IPS-15b (cell line): ENCODE measurements at regions not wholly inside any gene's neighbourhood (a gene's known extent, or its start where the extent isn't known, plus 50 kb on each side); places are given as distances from the start of the nearest gene placed in this dataset.

ENCODE experiments used
- H3K27me3 ChIP-seq: one replicate; pipeline ENCODE4 v1.6.1; 2013; ENCODE audit warnings: low read length; ENCODE audit not compliant: control insufficient read depth, insufficient read depth
- H3K36me3 ChIP-seq: one replicate; pipeline ENCODE4 v1.6.1; 2013; ENCODE audit warnings: low read length; ENCODE audit not compliant: control insufficient read depth, insufficient read depth
- H3K4me1 ChIP-seq: one replicate; pipeline ENCODE4 v1.6.1; 2013; ENCODE audit warnings: mild to moderate bottlenecking, low read length; ENCODE audit not compliant: control insufficient read depth, insufficient read depth
- H3K4me3 ChIP-seq: one replicate; pipeline ENCODE4 v1.5.1; 2013; ENCODE audit warnings: low read depth, low read length
- H3K9ac ChIP-seq: one replicate; pipeline ENCODE4 v1.6.1; 2013; ENCODE audit warnings: low read depth, mild to moderate bottlenecking, low read length
- H3K9me3 ChIP-seq: one replicate; pipeline ENCODE4 v1.6.1; 2013; ENCODE audit warnings: mild to moderate bottlenecking, low read length; ENCODE audit not compliant: control insufficient read depth, insufficient read depth

- no peaks in the 10 kb centered on the region for H3K4me1 ChIP-seq
- H3K9ac ChIP-seq: no peak overlapping the region
- H3K4me3 ChIP-seq: no peak overlapping the region
- no peaks in the 10 kb centered on the region for H3K36me3 ChIP-seq
- no peaks in the 10 kb centered on the region for H3K27me3 ChIP-seq
- no peaks in the 10 kb centered on the region for H3K9me3 ChIP-seq
Observed at GRCh38 chr21:38747810-38748209, 57.9 kb upstream of the ETS2 start.

- Histone ChIP-seq H3K4me3 (no peak overlapping the region), H3K9me3 (no peaks in the 10 kb centered on the region), H3K4me1 (no peaks in the 10 kb centered on the region), H3K9ac (no peak overlapping the region), H3K36me3 (no peaks in the 10 kb centered on the region), H3K27me3 (no peaks in the 10 kb centered on the region)
Observed at GRCh38 chr21:38751379-38752050, 54.2 kb upstream of the ETS2 start.

- H3K36me3 ChIP-seq: no peaks in the 10 kb centered on the region
- no peaks in the 10 kb centered on the region for H3K27me3 ChIP-seq
- H3K4me3 ChIP-seq: no peak overlapping the region
- no peaks in the 10 kb centered on the region for H3K4me1 ChIP-seq
- H3K9me3 ChIP-seq: no peaks in the 10 kb centered on the region
- H3K9ac ChIP-seq: no peak overlapping the region
Observed at GRCh38 chr21:38752051-38752505, 53.7 kb upstream of the ETS2 start.

GRCh38 chr21:38753114-38753513, 52.6 kb upstream of the ETS2 start:
- no peak overlapping the region for H3K9ac ChIP-seq
- no peaks in the 10 kb centered on the region for H3K27me3 ChIP-seq
- no peak overlapping the region for H3K4me3 ChIP-seq
- H3K4me1 ChIP-seq: no peaks in the 10 kb centered on the region
- H3K9me3 ChIP-seq: no peaks in the 10 kb centered on the region
- no peaks in the 10 kb centered on the region for H3K36me3 ChIP-seq

GRCh38 chr21:38753557-38753971, 52.2 kb upstream of the ETS2 start:
- Histone ChIP-seq H3K4me1 (no peaks in the 10 kb centered on the region), H3K36me3 (no peaks in the 10 kb centered on the region), H3K9me3 (no peaks in the 10 kb centered on the region), H3K9ac (no peak overlapping the region), H3K27me3 (peaks cover 3% of the 10 kb centered on the region), H3K4me3 (no peak overlapping the region)
